ENCODE measurements at regions not wholly inside any gene's neighbourhood (a gene's known extent, or its start where the extent isn't known, plus 50 kb on each side); places are given as distances from the start of the nearest gene placed in this dataset.

DNA sequence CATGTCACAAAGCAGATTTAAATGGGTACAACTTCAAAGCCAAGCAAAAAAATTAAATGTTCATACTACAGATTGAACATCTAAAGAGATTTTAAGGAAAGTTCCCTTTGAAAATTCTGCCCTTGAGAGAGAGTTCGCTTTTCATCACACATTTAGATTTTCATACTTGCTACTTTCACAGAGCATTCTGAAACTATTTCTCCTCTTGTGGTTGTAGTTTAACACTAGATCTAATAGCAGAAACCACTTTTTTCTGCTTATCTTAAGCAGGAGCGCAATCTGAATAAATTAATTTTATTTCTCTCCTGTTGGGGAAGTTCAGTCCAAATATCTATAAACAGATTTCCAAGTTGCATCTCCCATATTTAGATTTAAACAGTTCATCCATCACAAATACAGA, 173.3 kb upstream of the RASA1 start:
- Histone ChIP-seq H3K27me3 (ENCODE audit: control insufficient read depth, insufficient read depth, low read length, poor library complexity, severe bottlenecking) (no peaks in the 10 kb centered on the region), H3K9me3 (ENCODE audit: control insufficient read depth, low read length) (no peaks in the 10 kb centered on the region), H3K4me1 (ENCODE audit: control insufficient read depth, insufficient read depth, low read length) (no peaks in the 10 kb centered on the region), H3K4me3 (ENCODE audit: insufficient read depth, low read depth, low read length) (no peak overlapping the region), H3K27ac (ENCODE audit: insufficient read depth, low read depth, low read length, poor library complexity, severe bottlenecking) (no peak overlapping the region), H3K36me3 (ENCODE audit: control insufficient read depth, insufficient read depth, low read length) (no peaks in the 10 kb centered on the region)
- WGBS, 2 experiments, result 95 to 98% methylated on average over 2 of the region's 2 CpGs

DNA sequence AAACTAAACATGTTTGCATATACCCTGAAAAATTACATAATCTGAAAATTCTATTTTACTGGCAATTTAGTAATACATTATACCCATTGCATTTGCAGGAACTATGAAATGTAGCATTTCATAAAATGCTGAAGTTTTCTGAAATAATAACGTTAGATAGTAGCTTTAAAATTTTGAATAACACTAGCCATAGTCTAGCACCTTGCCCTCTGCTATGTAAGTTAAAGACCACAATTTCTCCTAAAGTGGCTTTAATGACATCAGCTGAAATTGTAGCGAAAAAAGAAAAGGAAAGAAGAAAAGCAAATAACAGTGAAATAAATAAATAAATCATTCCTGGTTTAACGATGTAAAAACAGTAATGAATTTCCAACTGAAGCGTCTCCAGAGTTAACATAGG, 172.8 kb upstream of the RASA1 start:
- H3K4me1 ChIP-seq (ENCODE audit: control insufficient read depth, insufficient read depth, low read length), result no peaks in the 10 kb centered on the region
- H3K36me3 ChIP-seq (ENCODE audit: control insufficient read depth, insufficient read depth, low read length), result no peaks in the 10 kb centered on the region
- no peak overlapping the region for H3K4me3 ChIP-seq (ENCODE audit: insufficient read depth, low read depth, low read length)
- no peak overlapping the region for H3K27ac ChIP-seq (ENCODE audit: insufficient read depth, low read depth, low read length, poor library complexity, severe bottlenecking)
- H3K27me3 ChIP-seq (ENCODE audit: control insufficient read depth, insufficient read depth, low read length, poor library complexity, severe bottlenecking), result no peaks in the 10 kb centered on the region
- WGBS, 2 experiments, result 95 to 100% methylated on average over 1 to 3 of the region's 4 CpGs
- no peaks in the 10 kb centered on the region for H3K9me3 ChIP-seq (ENCODE audit: control insufficient read depth, low read length)

DNA sequence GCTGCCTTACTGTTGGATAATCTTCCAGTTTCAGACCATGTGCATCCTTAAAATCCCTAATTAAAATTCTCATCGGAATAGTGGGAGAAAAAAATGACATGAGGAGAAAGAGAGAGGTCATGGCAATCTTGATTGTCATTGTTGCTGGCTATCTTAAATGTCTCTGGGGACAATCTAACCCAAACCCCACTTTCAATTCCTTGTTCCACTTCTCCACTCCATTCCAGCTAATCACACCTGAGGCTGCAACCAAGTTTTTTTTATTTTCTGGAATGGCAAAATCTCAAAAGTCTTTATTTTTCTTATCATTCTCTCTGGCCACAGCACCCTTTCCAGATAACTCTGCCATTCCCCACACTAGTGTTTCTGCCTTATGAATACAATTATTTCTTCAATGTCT, 171.9 kb upstream of the RASA1 start:
- H3K27ac ChIP-seq (ENCODE audit: insufficient read depth, low read depth, low read length, poor library complexity, severe bottlenecking), result no peak overlapping the region
- H3K4me3 ChIP-seq (ENCODE audit: insufficient read depth, low read depth, low read length), result no peak overlapping the region
- 100% methylated on average over 1 of the region's 1 CpG; no CpG with 5 or more reads in 1 of the 2 experiments for WGBS, 2 experiments
- H3K27me3 ChIP-seq (ENCODE audit: control insufficient read depth, insufficient read depth, low read length, poor library complexity, severe bottlenecking), result no peaks in the 10 kb centered on the region
- no peaks in the 10 kb centered on the region for H3K4me1 ChIP-seq (ENCODE audit: control insufficient read depth, insufficient read depth, low read length)
- H3K36me3 ChIP-seq (ENCODE audit: control insufficient read depth, insufficient read depth, low read length), result no peaks in the 10 kb centered on the region
- no peaks in the 10 kb centered on the region for H3K9me3 ChIP-seq (ENCODE audit: control insufficient read depth, low read length)

DNA sequence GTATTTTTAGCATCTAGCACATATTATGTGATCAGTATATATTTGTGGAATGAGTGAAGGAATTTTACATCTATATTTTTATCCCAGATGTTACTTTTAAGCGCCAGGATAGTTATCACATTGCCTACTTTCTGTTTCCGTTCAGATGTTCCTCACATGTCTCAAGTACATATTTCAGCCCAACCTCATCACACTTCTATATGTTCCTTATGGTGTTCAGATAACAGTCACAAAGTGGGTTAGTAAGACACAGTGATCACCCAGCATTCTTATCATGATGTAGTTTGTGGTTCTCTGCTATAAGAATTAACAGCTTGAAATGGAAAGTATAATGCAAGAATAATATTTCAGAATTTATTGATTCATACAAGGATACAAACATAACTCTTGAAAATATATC, 170.0 kb upstream of the RASA1 start:
- H3K9me3 ChIP-seq (ENCODE audit: control insufficient read depth, low read length), result no peaks in the 10 kb centered on the region
- no peaks in the 10 kb centered on the region for H3K27me3 ChIP-seq (ENCODE audit: control insufficient read depth, insufficient read depth, low read length, poor library complexity, severe bottlenecking)
- no peaks in the 10 kb centered on the region for H3K4me1 ChIP-seq (ENCODE audit: control insufficient read depth, insufficient read depth, low read length)
- H3K36me3 ChIP-seq (ENCODE audit: control insufficient read depth, insufficient read depth, low read length), result no peaks in the 10 kb centered on the region
- H3K4me3 ChIP-seq (ENCODE audit: insufficient read depth, low read depth, low read length), result no peak overlapping the region
- H3K27ac ChIP-seq (ENCODE audit: insufficient read depth, low read depth, low read length, poor library complexity, severe bottlenecking), result no peak overlapping the region
- 85 to 90% methylated on average over 2 of the region's 2 CpGs for WGBS, 2 experiments

DNA sequence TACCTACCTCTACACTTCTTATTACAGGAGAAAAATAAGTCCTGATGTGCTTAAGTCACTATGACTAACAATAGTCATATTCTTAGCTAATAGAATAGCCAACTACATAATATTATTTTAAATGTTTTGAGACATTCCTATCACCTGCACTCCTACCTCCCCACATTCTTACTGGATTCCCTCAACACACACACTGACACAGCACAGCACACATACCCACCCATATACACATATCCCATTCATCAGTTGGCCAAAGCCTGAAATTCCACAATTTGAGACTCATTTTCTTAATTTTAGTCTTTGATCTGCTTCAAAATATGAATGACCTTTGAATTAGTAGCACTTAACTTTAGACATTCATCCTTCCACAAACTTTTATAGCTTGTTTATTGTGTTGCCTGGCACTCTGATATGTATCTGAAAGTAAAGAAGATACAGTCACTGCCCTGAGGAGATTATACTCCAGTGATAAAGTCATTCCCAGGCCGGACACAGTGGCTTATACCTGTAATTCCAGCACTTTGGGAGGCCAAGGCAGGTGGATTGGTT, 168.3 kb upstream of the RASA1 start:
- Histone ChIP-seq H3K36me3 (ENCODE audit: control insufficient read depth, insufficient read depth, low read length) (no peaks in the 10 kb centered on the region), H3K27ac (ENCODE audit: insufficient read depth, low read depth, low read length, poor library complexity, severe bottlenecking) (no peak overlapping the region), H3K4me1 (ENCODE audit: control insufficient read depth, insufficient read depth, low read length) (no peaks in the 10 kb centered on the region)

DNA sequence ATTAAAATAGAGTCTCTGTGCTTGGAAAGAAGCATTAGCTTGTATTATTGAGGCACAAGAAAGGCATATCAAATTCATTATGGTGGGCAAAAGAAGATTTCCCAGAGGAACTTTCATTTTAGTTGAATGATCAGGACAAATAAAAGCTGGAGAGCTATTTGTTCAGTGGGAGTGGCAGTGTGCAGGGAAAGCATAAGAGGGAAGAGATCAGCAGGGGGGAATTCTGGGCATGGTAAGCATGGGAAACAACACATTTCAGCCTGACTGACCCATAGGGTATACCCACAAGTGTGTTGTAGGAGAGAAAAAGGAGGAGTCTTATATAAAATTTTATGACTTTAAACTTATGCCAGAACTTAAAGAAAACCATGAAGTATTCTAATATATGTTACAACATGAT, 167.7 kb upstream of the RASA1 start:
- Histone ChIP-seq H3K4me1 (ENCODE audit: control insufficient read depth, insufficient read depth, low read length) (no peaks in the 10 kb centered on the region), H3K4me3 (ENCODE audit: insufficient read depth, low read depth, low read length) (no peak overlapping the region), H3K27me3 (ENCODE audit: control insufficient read depth, insufficient read depth, low read length, poor library complexity, severe bottlenecking) (no peaks in the 10 kb centered on the region), H3K9me3 (ENCODE audit: control insufficient read depth, low read length) (no peaks in the 10 kb centered on the region), H3K27ac (ENCODE audit: insufficient read depth, low read depth, low read length, poor library complexity, severe bottlenecking) (no peak overlapping the region), H3K36me3 (ENCODE audit: control insufficient read depth, insufficient read depth, low read length) (no peaks in the 10 kb centered on the region)

More for the DNA sequence above, 168.3 kb upstream of the RASA1 start:
- Histone ChIP-seq H3K9me3 (ENCODE audit: control insufficient read depth, low read length) (no peaks in the 10 kb centered on the region), H3K27me3 (ENCODE audit: control insufficient read depth, insufficient read depth, low read length, poor library complexity, severe bottlenecking) (no peaks in the 10 kb centered on the region), H3K4me3 (ENCODE audit: insufficient read depth, low read depth, low read length) (no peak overlapping the region)
- WGBS, 2 experiments, result 86 to 95% methylated on average over 1 of the region's 1 CpG

DNA sequence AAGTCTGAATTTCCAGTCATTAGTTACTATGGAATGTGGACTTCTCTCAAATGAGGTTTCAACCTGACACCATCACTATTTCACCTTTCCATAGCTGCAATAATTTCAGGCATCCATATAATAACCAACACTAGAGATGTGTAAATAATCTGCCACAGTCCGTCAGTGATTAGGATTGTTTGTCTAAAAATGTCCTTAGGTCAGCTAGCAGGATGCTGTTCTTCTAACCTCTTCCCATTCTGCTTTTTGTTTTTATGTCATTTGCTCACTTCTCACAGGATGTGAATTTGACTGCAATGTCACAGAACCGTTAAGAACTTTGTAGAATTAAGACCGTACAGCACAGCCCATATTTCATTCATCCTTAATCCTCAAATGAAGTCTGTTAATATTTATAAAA, 166.4 kb upstream of the RASA1 start:
- Histone ChIP-seq H3K4me3 (ENCODE audit: insufficient read depth, low read depth, low read length) (no peak overlapping the region), H3K27ac (ENCODE audit: insufficient read depth, low read depth, low read length, poor library complexity, severe bottlenecking) (no peak overlapping the region), H3K36me3 (ENCODE audit: control insufficient read depth, insufficient read depth, low read length) (no peaks in the 10 kb centered on the region), H3K4me1 (ENCODE audit: control insufficient read depth, insufficient read depth, low read length) (no peaks in the 10 kb centered on the region), H3K9me3 (ENCODE audit: control insufficient read depth, low read length) (no peaks in the 10 kb centered on the region), H3K27me3 (ENCODE audit: control insufficient read depth, insufficient read depth, low read length, poor library complexity, severe bottlenecking) (no peaks in the 10 kb centered on the region)
- 89 to 90% methylated on average over 2 to 3 of the region's 3 CpGs for WGBS, 2 experiments

DNA sequence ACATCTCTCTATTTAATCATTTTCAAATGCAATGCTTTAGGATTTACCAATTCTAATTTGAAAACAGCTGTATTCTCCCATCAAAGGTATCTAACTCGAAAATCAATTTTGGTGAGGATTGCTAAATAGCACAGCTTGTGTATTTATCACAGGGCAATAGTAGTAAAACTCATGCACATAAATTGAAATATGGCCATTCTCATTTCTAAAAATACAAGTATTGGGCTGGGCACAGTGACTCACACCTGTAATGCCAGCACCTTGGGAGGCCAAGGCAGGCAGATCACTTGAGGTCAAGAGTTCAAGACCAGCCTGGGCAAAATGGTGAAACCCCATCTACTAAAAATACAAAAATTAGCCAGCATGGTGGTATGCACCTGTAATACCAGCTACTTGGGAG, 164.8 kb upstream of the RASA1 start:
- H3K4me3 ChIP-seq (ENCODE audit: insufficient read depth, low read depth, low read length), result no peak overlapping the region
- H3K36me3 ChIP-seq (ENCODE audit: control insufficient read depth, insufficient read depth, low read length), result no peaks in the 10 kb centered on the region
- no peak overlapping the region for H3K27ac ChIP-seq (ENCODE audit: insufficient read depth, low read depth, low read length, poor library complexity, severe bottlenecking)
- H3K27me3 ChIP-seq (ENCODE audit: control insufficient read depth, insufficient read depth, low read length, poor library complexity, severe bottlenecking), result no peaks in the 10 kb centered on the region
- WGBS, 2 experiments, result 60 to 80% methylated on average over 1 of the region's 1 CpG
- no peaks in the 10 kb centered on the region for H3K4me1 ChIP-seq (ENCODE audit: control insufficient read depth, insufficient read depth, low read length)
- H3K9me3 ChIP-seq (ENCODE audit: control insufficient read depth, low read length), result no peaks in the 10 kb centered on the region

DNA sequence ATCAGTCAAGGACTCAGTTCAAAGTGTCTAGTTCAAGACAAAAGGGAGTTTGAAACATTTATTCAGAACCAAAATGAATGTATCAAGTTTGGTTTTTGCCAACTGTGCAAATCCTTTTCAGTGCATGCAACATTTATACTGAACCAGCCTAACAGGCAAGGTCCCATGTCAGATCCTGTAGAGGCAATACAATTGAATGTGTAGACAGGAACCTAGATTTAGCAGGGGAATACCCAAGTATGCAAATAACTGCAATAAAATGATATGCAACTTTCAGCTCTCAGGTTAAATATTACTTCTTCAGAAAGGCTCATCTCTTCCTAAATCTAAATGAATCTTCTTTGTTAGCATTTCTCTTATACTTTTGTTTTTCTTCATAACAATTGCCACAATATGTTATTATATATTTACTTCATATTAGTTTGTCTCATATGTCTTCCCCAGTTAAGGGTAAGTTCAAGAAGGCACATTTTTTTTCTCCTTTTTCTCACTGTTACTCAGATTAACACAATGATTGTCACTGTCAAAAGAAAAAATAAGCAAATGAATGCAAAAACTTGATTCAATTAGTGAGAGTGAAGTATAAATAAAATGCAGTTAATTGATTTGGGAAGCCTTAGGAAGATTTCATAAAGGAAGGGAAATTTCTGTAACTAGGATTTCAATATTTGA, 163.9 kb upstream of the RASA1 start:
- H3K9me3 ChIP-seq (ENCODE audit: control insufficient read depth, low read length), result no peaks in the 10 kb centered on the region
- no peaks in the 10 kb centered on the region for H3K4me1 ChIP-seq (ENCODE audit: control insufficient read depth, insufficient read depth, low read length)
- H3K27me3 ChIP-seq (ENCODE audit: control insufficient read depth, insufficient read depth, low read length, poor library complexity, severe bottlenecking), result no peaks in the 10 kb centered on the region
- H3K4me3 ChIP-seq (ENCODE audit: insufficient read depth, low read depth, low read length), result no peak overlapping the region
- no peak overlapping the region for H3K27ac ChIP-seq (ENCODE audit: insufficient read depth, low read depth, low read length, poor library complexity, severe bottlenecking)
- H3K36me3 ChIP-seq (ENCODE audit: control insufficient read depth, insufficient read depth, low read length), result no peaks in the 10 kb centered on the region

DNA sequence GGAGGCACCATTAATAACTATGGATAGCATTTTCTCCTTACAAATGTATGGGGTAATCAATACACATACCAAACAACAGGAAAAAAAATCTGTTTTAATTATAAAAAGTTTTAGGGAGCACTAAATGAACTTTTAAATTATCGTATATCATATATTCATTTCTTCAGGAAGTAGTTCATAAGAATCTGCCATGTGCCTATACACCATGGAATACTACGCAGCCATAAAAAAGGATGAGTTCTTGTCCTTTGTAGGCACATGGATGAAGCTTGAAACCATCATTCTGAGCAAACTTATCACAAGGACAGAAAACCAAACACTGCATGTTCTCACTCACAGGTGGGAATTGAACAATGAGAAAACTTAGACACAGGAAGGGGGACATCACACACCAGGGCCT, 162.1 kb upstream of the RASA1 start:
- Histone ChIP-seq H3K27ac (ENCODE audit: insufficient read depth, low read depth, low read length, poor library complexity, severe bottlenecking) (no peak overlapping the region), H3K4me3 (ENCODE audit: insufficient read depth, low read depth, low read length) (no peak overlapping the region), H3K4me1 (ENCODE audit: control insufficient read depth, insufficient read depth, low read length) (no peaks in the 10 kb centered on the region), H3K27me3 (ENCODE audit: control insufficient read depth, insufficient read depth, low read length, poor library complexity, severe bottlenecking) (no peaks in the 10 kb centered on the region), H3K36me3 (ENCODE audit: control insufficient read depth, insufficient read depth, low read length) (no peaks in the 10 kb centered on the region), H3K9me3 (ENCODE audit: control insufficient read depth, low read length) (no peaks in the 10 kb centered on the region)
- WGBS, 2 experiments, result 0 to 50% methylated on average over 1 to 2 of the region's 2 CpGs

DNA sequence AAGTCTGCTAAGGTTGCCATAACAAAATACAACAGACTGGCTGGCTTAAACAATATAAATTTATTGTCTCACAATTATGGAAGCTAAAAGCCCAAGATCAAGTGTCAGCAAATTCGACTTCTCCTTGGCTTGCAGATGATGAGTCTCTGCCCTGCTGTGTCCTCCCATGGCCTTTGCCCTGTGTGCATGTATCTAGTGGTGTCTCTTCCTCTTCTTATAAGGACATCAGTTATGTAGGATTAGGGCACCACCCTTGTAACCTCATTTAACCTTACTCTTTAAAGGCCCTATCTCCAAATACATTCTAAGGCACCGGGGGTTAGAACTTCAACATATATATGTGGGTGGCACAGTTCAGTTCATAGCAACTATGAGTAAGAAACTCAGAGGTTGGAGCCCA, 157.9 kb upstream of the RASA1 start:
- H3K4me1 ChIP-seq (ENCODE audit: control insufficient read depth, insufficient read depth, low read length), result no peaks in the 10 kb centered on the region
- no peak overlapping the region for H3K4me3 ChIP-seq (ENCODE audit: insufficient read depth, low read depth, low read length)
- H3K27ac ChIP-seq (ENCODE audit: insufficient read depth, low read depth, low read length, poor library complexity, severe bottlenecking), result no peak overlapping the region
- no peaks in the 10 kb centered on the region for H3K27me3 ChIP-seq (ENCODE audit: control insufficient read depth, insufficient read depth, low read length, poor library complexity, severe bottlenecking)
- no peaks in the 10 kb centered on the region for H3K36me3 ChIP-seq (ENCODE audit: control insufficient read depth, insufficient read depth, low read length)
- 91 to 95% methylated on average over 2 of the region's 2 CpGs for WGBS, 2 experiments
- H3K9me3 ChIP-seq (ENCODE audit: control insufficient read depth, low read length), result no peaks in the 10 kb centered on the region

All from ectodermal cell (in vitro differentiated cells).